Effector CD8-positive, alpha-beta T cell (primary cell): ENCODE measurements at regions not wholly inside any gene's neighbourhood (a gene's known extent, or its start where the extent isn't known, plus 50 kb on each side); places are given as distances from the start of the nearest gene placed in this dataset.

Experiments
- DNase-seq: peaks from one replicate; lab custom pipeline; 2025; lab: John Stamatoyannopoulos, UW

DNA sequence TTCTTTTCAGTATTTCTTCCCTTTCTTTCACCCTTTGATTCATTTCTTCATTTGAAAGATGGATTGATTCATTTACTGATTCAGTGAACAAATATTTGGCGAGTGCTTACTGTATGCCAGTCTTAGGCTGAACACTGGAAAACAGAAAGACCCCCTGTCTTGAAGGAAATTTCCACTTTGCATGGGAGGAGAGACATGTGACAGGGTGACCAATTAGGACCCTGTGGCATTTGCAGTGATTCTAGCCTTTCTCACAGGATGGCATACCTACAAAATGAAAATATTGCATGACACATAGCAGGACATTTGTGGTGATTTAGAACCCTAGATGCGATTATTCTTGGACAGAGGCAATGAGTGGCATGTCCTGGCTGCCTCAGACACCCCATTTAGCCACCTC lies 407.2 kb upstream of the SGCD start:
- DNase-seq = no peak

- DNase-seq = no peak
These were observed 405.3 kb upstream of the SGCD start for GRCh38 chr5:155921621-155922020.

DNA sequence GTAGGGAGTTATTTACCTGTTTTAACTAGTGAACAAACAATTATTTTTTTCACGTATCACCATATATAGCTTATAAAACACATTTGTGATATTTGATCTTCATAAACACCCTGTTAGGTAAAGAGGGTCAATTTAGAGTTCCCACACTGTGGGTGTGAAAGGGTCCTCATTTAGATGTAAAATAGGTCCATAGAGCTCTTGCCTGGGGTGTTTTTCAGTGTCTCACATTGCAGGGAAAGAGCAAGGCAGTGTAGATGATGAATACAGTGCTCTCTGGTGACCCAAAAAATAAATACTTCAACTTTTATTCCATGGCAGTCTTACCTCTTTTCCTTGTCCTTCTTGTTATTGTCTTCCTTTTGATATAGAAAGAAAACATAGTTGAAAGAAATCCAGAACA lies 403.2 kb upstream of the SGCD start:
- no peak for DNase-seq

DNA sequence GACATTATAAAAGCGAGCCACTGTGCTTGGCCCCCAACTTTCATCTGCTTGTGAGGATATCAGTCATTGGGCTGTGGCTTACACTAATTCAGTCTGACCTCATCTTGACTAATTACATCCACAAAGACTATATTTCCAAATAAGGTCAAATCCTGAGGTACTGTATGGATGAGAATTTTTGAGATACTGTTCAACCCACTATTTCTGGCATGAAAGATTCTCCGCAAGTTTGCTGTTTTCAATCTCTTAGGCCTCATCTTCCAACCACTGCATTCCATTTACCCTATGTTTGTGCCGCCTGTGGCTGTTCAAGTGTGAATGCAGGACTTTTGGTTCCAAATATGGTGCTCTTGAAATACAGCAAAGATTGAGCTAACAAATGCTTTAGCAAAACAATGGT lies 400.9 kb upstream of the SGCD start:
- no peak for DNase-seq

GRCh38 chr5:155926766-155927165 lies 400.2 kb upstream of the SGCD start:
- DNase-seq = no peak

- DNase-seq = no peak
These were observed 397.9 kb upstream of the SGCD start for GRCh38 chr5:155929112-155929511.

DNA sequence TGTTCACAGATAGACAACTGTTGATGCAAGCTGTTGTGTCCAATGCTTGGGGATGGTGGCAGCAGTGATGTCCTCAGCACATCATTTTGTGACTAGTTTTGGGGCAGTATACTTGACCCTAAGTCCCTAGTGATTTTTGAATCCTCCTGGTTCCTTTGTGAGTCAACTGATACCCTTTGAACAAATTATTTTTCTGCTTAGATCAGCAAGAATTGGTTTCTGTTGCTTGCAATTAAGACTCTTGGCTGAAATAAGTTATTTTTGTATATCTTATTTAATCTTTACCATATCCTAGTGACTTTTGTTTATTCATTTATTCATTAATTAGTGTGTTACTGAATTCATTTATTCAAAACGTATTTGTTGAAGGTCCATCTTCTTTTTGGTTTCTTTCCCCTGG lies 392.0 kb upstream of the SGCD start:
- DNase-seq = no peak

DNA sequence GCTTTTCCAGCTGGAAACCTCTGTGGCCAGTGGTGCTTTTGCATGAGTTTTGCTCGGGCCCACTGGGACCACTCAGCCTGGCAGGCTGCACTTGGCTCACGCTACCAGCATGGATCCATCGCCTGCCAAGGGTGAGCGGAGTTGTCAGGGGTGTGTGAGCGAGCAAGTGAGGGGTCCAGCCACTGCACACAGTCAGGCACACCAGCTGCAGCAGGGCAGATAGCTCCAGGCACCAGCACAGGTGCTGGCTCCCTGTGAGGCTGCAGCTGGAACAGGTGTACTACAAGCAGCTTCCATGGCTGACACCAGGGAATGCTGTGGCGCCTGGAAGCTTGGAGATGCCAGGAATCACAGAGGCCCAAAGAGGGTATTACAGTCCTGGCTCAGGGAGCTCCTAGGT lies 391.2 kb upstream of the SGCD start:
- no peak for DNase-seq

DNA sequence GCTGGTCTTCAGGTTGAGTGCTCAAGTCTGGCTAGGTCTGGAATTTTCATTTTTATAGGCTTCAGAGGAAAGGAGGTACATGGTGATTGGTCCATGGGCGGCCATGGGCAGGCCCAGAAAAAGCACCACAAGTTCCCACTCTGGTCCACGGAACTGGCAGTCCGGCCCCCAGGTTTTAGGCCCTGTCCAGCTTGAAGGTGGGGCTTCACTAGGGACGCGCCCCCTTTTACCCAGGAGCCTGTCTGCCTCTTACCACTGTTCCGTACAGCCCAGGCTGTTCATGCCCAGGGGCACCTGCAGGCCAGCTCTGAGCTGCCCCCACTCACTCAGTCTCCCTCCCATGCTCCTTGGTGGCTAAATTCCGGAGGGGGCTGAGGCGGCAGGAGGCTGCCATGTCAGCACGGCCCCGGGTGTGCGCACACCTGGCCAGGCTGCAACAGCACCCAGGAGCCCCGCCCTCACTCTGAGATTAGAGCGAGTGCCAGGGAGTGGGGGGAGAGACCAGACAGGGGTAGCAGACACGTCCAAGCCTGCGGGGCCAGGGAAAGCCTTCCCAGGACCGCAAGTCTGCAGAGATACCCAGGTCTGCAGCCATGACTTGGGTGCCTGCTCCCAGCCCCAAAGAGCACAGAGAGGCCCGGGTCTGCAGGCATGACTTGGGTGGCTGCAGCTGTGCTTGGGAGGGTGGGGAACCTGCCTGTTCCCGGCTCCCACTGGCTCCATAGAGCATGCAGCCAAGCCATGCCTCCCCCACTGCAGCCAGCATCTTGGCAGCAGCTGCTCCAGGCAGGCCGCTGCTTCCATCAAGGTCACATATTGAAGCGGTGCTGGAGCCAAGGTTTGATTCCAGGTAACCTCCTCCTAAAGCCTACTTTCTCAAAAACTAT lies 390.2 kb upstream of the SGCD start:
- no peak for DNase-seq

- no peak for DNase-seq
These were observed 388.9 kb upstream of the SGCD start for GRCh38 chr5:155938051-155938450.

- no peak for DNase-seq
These were observed 385.6 kb upstream of the SGCD start for GRCh38 chr5:155941340-155941739.

- peak; percentile 1 for DNase-seq
These were observed 383.2 kb upstream of the SGCD start for GRCh38 chr5:155943516-155944407.

DNA sequence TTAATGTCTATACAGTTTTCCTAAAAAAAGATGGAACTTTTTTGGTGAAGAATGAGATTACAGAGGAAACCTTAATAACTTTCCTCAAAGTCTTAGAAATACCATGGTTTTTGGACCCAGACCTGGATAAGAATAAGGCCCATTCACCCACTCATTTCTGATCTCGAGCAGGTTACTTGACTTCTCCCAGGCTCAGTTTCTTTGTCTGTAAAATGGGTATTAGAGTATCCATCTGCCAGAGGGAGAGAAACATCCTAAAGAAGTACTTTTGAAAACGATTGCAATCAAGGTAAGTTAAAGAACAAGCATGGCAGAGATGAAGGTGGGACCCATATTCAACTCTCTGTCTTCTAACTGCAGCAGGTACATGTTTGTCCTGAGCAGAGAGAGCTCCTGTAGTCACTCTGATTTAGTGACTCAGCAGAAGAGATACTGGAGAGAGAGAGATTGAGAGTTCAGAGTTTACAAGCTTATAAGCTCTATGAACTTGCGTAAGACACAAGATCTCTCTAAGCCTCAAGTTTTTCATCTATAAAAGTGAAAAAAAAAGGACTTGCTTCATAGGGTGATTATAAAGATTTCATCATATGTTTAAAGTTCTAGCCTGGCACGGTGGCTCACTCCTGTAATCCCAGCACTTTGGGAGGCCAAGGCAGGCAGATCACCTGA lies 379.4 kb upstream of the SGCD start:
- no peak for DNase-seq

GRCh38 chr5:155948576-155948975 lies 378.4 kb upstream of the SGCD start:
- DNase-seq = no peak

GRCh38 chr5:155952486-155953089 lies 374.4 kb upstream of the SGCD start:
- no peak for DNase-seq

GRCh38 chr5:155953335-155953734 lies 373.6 kb upstream of the SGCD start:
- DNase-seq = no peak

DNA sequence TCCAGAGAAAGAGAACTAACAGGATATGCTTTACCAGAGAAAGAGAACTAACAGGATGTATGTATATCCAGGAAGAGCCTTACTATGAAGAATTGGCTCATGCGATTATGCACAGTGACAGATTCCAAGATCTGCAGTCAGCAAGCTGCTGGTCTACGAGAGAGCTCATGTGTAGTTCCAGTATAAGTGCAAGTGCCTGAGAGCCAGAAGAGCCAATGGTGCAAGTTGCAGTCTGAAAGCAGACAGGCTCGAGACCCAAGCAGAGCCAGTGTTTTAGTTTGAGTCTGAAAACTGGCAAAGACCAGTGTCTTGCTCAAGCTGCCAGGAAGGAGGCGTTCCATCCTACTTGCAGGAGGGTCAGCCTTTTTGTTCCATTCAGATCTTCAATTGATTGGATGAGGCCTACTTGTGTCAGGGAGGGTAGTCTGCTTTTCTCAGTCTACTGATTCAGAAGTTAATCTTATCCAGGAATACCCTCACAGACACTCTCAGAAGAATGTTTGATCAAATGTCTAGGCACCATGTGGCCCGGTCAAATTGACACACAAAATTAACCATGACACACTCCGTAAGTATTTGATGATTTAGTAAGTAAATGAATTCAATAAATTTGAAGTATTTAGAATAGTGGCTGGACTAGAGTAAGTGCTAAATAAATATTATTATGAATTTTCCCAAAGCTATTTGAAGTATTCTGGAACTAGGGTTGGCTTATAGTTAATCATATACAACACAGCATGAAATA lies 372.1 kb upstream of the SGCD start:
- DNase-seq = no peak

DNA sequence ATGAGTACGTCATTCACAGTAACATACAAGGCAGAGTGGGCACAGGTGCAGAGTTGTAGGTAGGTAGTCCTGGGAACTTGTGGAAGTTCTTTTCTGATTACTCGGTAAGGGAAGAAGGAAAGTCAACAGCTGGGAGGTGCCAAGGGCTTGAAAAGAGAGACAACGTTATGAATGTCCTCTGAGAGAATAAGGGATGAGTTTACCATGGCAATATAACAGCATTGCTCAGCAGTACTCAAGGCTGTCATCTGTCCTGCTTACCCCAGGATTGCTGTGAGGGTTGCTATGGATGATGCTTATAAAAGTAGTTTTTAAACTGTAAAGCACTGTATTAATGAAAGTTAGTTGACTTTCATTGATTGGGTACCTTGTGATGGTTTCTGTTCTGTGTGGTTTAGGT lies 369.1 kb upstream of the SGCD start:
- no peak for DNase-seq

DNA sequence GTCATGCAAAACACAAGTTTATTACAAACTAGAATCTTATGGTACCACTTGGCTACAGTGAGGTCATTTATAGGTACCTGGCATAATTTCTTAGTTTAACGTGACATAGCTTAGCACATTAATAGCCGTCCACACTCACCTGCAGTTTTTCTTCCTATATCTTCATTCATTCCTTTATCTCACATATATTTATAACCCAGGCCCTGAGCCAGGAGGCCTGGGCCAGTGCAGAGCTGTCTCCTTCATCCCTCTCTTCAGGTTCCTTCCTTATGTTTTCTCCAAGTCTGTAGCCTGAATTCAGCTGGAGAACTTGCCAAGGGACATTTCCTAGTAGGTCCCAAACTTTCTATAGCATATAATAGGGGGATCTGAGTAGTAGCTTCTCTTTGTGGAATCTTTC lies 367.9 kb upstream of the SGCD start:
- DNase-seq = no peak

- no peak for DNase-seq
These were observed 366.8 kb upstream of the SGCD start for GRCh38 chr5:155960177-155960576.

DNA sequence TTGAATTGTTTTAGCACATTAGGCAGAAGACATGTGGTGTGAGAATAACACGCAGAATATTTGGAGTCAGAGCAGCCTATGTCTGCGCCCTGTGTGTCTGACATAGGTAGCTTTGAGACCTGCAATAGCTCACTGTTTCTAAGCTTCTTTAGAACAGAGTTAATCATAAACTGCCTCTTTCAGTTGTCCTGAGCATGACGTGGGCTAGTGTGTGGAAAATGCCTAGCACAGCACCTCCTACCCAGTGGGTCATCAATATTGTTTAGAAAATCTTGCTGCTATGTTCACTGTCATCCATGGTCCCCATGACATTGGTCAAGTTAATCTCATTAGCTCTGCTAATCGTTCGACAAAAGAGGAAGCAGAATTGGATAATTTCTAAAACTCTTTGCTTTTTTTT lies 357.4 kb upstream of the SGCD start:
- no peak for DNase-seq
